ENCODE measurements at regions not wholly inside any gene's neighbourhood (a gene's known extent, or its start where the extent isn't known, plus 50 kb on each side); places are given as distances from the start of the nearest gene placed in this dataset.

DNA sequence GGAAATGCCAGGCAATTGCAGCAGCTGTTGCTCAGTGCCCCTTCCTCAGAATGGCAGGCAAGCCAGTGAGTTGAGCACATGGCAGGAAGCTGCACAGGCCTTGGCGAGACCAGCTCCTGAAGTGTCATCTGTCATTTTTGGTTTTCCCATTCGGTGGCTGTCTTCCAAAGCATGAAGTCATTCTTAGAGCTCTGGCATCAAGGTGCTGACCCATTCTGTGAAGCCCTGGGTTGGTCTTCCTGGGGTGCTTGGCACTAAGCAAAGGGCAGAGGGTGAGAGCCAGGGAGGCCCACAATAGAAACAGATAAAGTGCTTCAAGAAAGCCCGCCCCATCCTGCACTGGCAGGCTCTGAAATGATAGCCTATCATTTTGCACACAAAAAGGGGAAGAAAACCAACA is 150.5 kb downstream of the VAPA start:
- H3K27me3 ChIP-seq (replicated peaks; ENCODE audit: insufficient read depth), result no peaks in the 10 kb centered on the region
- 92% methylated on average over 3 of the region's 3 CpGs for WGBS
- no peak for TF ChIP-seq POLR2AphosphoS5 (IDR thresholded peaks at IDR 0.05)
- no peak for TF ChIP-seq POLR2A (IDR thresholded peaks at IDR 0.05)
- TF ChIP-seq, protein P1, sequence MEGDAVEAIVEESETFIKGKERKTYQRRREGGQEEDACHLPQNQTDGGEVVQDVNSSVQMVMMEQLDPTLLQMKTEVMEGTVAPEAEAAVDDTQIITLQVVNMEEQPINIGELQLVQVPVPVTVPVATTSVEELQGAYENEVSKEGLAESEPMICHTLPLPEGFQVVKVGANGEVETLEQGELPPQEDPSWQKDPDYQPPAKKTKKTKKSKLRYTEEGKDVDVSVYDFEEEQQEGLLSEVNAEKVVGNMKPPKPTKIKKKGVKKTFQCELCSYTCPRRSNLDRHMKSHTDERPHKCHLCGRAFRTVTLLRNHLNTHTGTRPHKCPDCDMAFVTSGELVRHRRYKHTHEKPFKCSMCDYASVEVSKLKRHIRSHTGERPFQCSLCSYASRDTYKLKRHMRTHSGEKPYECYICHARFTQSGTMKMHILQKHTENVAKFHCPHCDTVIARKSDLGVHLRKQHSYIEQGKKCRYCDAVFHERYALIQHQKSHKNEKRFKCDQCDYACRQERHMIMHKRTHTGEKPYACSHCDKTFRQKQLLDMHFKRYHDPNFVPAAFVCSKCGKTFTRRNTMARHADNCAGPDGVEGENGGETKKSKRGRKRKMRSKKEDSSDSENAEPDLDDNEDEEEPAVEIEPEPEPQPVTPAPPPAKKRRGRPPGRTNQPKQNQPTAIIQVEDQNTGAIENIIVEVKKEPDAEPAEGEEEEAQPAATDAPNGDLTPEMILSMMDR (IDR thresholded peaks at IDR 0.05), result no peak
- intact Hi-C loops (cut with DNase I), result no loop called here
- H3K36me3 ChIP-seq, result no peaks in the 10 kb centered on the region
- no peak overlapping the region for H3K4me3 ChIP-seq
- no peaks in the 10 kb centered on the region for H3K9me3 ChIP-seq
- H3K4me1 ChIP-seq (replicated peaks), result no peaks in the 10 kb centered on the region
- H3K27ac ChIP-seq, result no peak overlapping the region
- no peak for DNase-seq (ENCODE audit: low spot score)

DNA sequence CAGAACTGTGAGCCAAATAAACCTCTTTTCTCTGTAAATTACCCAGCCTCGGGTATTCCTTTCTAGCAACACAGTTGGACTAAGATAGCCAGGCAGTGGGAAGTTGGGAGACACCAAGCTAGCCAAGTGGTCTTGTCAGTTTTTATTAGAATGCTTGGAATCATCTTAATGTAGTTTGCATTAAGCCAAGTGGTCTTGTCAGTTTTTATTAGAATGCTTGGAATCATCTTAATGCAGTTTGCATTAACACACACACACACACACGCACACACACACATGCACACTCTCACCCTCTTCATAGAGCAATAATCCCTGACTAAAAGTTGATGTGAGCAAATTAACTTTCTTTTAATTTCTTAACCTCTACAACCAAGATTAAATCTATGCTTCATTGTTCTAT is 151.5 kb downstream of the VAPA start:
- TF ChIP-seq POLR2AphosphoS5 (IDR thresholded peaks at IDR 0.05) (no peak), POLR2A (IDR thresholded peaks at IDR 0.05) (no peak)
- TF ChIP-seq, protein P1 (IDR thresholded peaks at IDR 0.05), result no peak
- intact Hi-C loops (cut with DNase I), result no loop called here
- Histone ChIP-seq H3K27me3 (replicated peaks; ENCODE audit: insufficient read depth) (no peaks in the 10 kb centered on the region), H3K4me3 (no peak overlapping the region), H3K27ac (no peak overlapping the region), H3K4me1 (replicated peaks) (no peaks in the 10 kb centered on the region), H3K9me3 (no peaks in the 10 kb centered on the region), H3K36me3 (no peaks in the 10 kb centered on the region)
- 74% methylated on average over 2 of the region's 2 CpGs for WGBS
- DNase-seq (ENCODE audit: low spot score), result no peak

DNA sequence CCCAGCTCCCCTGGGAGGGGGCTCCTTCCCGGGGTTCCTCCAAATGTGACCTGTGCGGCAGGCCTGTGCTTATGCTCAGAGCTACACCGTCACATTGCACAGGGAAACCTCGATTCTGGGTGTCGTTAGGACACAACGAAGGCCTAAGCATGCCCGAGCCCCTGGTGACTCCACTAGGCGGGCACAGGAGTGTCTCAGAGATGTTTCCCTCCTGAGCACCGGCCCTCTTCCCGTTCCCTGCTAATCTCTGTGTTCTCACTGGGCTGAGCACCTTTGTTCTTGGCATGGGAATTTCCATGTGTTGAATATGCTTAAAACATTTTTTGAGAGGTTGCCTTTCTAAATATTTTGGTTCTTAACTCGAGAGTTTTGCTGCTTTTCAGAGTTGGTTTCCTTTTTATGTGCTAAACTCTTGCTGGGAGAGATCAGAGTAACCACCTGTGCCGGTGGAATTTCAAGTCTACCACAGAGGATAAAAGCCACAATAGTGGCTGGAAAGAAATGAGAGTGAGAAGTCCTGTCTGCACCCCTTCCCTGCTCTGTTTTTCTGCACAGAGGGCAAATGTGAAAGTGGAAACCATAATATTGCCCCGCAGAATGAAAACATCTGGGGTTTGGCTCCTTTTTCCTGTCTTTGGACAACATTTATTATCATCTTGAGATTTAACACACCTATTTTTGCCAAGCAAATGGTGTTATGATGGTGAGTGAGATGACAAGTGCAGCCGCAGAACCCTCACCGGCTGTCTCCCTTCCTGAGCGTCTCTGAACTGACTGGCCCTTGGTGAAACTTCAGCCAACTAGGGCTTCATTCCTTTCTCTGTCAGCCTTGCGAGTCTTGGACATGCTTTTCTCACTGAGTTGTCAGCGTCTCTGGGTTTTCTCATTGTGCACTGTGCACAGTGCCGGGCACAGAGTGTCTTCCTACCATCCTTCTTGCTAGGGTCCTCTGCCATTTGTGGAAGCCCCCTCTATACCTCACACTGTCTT is 154.1 kb downstream of the VAPA start:
- intact Hi-C loops (cut with DNase I), result no loop called here
- Histone ChIP-seq H3K27me3 (replicated peaks; ENCODE audit: insufficient read depth) (no peaks in the 10 kb centered on the region), H3K4me3 (no peak overlapping the region), H3K27ac (no peak overlapping the region), H3K9me3 (no peaks in the 10 kb centered on the region), H3K36me3 (no peaks in the 10 kb centered on the region), H3K4me1 (replicated peaks) (no peaks in the 10 kb centered on the region)
- DNase-seq (ENCODE audit: low spot score), result no peak
- WGBS, result 67% methylated on average over 15 of the region's 19 CpGs
- TF ChIP-seq POLR2A (IDR thresholded peaks at IDR 0.05) (no peak), POLR2AphosphoS5 (IDR thresholded peaks at IDR 0.05) (no peak)
- TF ChIP-seq, protein P1 (IDR thresholded peaks at IDR 0.05), result no peak

DNA sequence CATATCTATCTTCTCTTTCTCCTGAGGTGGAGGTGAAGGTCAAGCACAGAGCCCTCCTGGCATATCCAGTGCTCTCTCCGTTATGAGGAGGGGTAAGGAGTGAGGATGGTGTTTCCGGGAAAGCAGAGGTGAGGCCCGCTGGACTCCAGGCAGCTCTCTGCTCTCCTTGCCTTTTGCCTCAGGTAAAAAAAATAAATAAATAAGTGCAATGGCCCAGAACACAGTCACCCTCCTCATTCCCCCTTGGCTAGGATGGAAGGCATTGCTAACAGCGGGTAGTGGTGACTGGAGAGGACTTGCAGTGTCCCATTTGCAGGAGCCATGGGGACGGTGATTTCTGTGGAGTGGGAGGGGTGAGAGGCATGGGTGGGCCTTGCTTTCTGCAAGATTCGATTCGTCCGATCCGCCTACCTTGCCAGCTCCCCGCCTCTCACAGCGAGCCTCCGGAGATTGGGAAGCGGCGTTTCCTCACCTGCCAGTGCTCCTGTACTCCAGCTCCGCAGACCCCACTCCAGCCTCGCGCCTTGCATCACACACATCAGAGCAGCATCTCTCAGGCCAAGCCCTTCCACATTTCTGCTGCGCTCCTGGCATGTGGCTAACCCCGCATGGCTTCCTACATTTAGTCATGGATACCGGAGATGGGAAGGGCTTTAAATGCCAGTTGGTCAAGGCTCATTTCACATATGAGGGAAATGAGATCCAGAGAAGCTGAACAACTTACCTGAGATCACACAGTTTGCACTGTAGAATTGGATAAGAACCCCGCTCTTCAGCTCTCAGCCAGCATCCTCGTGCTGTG is 155.2 kb downstream of the VAPA start:
- no peaks in the 10 kb centered on the region for H3K36me3 ChIP-seq
- H3K27me3 ChIP-seq (replicated peaks; ENCODE audit: insufficient read depth), result no peaks in the 10 kb centered on the region
- no peak overlapping the region for H3K4me3 ChIP-seq
- 94% methylated on average over 22 of the region's 22 CpGs for WGBS
- DNase-seq (ENCODE audit: low spot score), result no peak
- no peak overlapping the region for H3K27ac ChIP-seq
- H3K9me3 ChIP-seq, result no peaks in the 10 kb centered on the region
- intact Hi-C loops (cut with DNase I), result no loop called here
- TF ChIP-seq, protein P1 (IDR thresholded peaks at IDR 0.05), result no peak
- TF ChIP-seq POLR2A (IDR thresholded peaks at IDR 0.05) (no peak), POLR2AphosphoS5 (IDR thresholded peaks at IDR 0.05) (no peak)
- no peaks in the 10 kb centered on the region for H3K4me1 ChIP-seq (replicated peaks)

Measured in prostate gland (tissue), 2 donors.